Brain microvascular endothelial cell (primary cell): ENCODE measurements at regions not wholly inside any gene's neighbourhood (a gene's known extent, or its start where the extent isn't known, plus 50 kb on each side); places are given as distances from the start of the nearest gene placed in this dataset.
"Not testable (repeated sequence)": the region's sequence is repeated elsewhere in the genome, so short reads cannot be mapped to it uniquely, and the experiment has no call there.

Source experiments
- DNase-seq: peaks from one replicate; pipeline ENCODE4 v3.0.0-alpha.2; 2020
- H3K27ac ChIP-seq: fragments of 250-450 bp; sonication (Bioruptor Pico); 2 replicates; pipeline ENCODE4 v1.5.1; 2020; ENCODE audit warnings: mild to moderate bottlenecking, moderate library complexity
- H3K27me3 ChIP-seq: fragments of 250-450 bp; sonication (Bioruptor Pico); replicated peaks from 2 replicates; pipeline ENCODE4 v1.5.1; 2020; ENCODE audit warnings: mild to moderate bottlenecking
- H3K36me3 ChIP-seq: fragments of 250-450 bp; sonication (Bioruptor Pico); replicated peaks from 2 replicates; pipeline ENCODE4 v1.5.1; 2020; ENCODE audit warnings: mild to moderate bottlenecking
- H3K4me3 ChIP-seq: 2 replicates; pipeline ENCODE4 v1.5.1; 2011; ENCODE audit warnings: low read depth, mild to moderate bottlenecking, control low read depth, low read length, moderate library complexity
- in situ Hi-C: cut with HindIII; loops from 2 replicates; pipeline ENCODE4 v1.10.0; 2017; ENCODE audit warnings: low sequenced_read_pairs, low pct_ligation_motif_present
- TF ChIP-seq, protein P1 (sequence below): IDR thresholded peaks from 2 replicates; pipeline ENCODE4 v1.5.1; 2011; ENCODE audit warnings: low read depth, mild to moderate bottlenecking, moderate library complexity, low read length, control low read depth, inconsistent platforms; ENCODE audit errors: missing control alignments

DNA sequence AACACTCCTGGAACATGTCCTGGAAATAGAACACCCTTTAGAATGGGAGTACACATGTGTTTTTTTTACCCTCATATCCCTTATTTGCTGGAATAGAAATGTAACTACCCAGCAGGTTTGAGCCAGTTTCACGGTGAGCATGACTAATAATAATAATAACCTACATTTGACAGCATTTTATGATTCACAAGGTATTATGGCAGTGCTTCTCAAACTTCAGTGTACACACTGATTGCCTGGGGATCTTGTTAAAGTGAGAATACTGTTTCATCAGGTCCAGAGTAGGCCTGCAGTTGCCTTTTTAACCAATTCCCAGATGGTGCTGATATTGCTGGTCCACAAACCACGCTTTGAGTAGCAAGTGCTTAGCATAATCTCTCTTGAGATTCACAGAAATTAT is 63.9 kb downstream of the NFKBIZ start:
- Histone ChIP-seq H3K4me3 (no peak overlapping the region), H3K27ac (no peak overlapping the region), H3K36me3 (no peaks in the 10 kb centered on the region), H3K27me3 (no peaks in the 10 kb centered on the region)
- DNase-seq = peak; percentile 39
- in situ Hi-C loops = no loop called here
- TF ChIP-seq, protein P1, sequence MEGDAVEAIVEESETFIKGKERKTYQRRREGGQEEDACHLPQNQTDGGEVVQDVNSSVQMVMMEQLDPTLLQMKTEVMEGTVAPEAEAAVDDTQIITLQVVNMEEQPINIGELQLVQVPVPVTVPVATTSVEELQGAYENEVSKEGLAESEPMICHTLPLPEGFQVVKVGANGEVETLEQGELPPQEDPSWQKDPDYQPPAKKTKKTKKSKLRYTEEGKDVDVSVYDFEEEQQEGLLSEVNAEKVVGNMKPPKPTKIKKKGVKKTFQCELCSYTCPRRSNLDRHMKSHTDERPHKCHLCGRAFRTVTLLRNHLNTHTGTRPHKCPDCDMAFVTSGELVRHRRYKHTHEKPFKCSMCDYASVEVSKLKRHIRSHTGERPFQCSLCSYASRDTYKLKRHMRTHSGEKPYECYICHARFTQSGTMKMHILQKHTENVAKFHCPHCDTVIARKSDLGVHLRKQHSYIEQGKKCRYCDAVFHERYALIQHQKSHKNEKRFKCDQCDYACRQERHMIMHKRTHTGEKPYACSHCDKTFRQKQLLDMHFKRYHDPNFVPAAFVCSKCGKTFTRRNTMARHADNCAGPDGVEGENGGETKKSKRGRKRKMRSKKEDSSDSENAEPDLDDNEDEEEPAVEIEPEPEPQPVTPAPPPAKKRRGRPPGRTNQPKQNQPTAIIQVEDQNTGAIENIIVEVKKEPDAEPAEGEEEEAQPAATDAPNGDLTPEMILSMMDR = no peak

DNA sequence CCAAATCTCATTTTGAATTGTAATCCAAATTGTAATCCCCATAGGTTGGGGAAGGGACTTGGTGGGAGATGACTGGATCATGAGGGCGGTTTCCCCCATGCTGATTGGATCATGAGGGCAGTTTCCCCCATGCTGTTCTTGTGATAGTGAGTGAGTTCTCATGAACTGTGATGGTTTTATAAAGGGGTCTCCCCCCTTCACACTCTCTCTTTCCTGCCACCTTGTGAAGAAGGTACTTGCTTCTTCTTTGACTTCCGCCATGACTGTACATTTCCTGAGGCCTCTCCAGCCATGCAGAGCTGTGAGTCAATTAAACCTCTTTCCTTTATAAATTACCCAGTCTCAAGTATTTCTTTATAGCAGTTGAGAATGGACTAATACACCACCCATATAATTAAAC is 68.4 kb downstream of the NFKBIZ start:
- H3K27me3 ChIP-seq, H3K27ac ChIP-seq, DNase-seq, in situ Hi-C loops, H3K4me3 ChIP-seq, H3K36me3 ChIP-seq: not testable (repeated sequence)

DNA sequence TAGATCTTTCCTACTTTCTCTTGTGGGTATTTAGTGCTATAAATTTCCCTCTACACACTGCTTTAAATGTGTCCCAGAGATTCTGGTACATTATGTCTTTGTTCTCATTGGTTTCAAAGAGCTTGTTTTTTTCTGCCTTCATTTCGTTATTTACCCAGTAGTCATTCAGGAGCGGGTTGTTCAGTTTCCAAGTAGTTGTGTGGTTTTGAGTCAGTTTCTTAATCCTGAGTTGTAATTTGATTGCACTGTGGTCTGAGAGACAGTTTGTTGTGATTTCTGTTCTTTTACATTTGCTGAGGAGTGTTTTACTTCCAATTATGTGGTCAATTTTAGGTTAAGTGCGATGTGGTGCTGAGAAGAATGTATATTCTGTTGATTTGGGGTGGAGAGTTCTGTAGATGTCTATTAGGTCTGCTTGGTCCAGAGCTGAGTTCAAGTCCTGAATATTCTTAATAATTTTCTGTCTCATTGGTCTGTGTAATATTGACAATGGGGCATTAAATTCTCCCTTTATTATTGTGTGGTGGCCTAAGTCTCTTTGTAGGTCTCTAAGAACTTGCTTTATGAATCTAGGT is 72.9 kb downstream of the NFKBIZ start:
- in situ Hi-C loops, DNase-seq, H3K36me3 ChIP-seq, H3K27ac ChIP-seq, H3K27me3 ChIP-seq, H3K4me3 ChIP-seq: not testable (repeated sequence)

DNA sequence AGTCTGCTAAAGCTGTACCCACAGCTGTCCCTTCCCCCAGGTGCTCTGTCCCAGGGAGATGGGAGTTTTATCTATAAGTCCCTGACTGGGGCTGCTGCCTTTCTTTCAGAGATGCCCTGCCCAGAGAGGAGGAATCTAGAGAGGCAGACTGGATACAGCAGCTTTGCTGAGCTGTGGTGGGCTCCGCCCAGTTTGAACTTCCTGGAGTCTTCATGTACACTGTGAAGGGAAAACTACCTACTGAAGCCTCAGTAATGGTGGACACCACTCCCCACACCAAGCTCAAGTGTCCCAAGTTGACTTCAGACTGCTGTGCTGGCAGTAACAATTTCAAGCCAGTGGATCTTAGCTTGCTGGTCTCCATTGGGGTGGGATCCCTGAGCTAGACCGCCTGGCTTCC is 75.3 kb downstream of the NFKBIZ start:
- H3K4me3 ChIP-seq, H3K27me3 ChIP-seq, DNase-seq, H3K36me3 ChIP-seq, in situ Hi-C loops, H3K27ac ChIP-seq: not testable (repeated sequence)

DNA sequence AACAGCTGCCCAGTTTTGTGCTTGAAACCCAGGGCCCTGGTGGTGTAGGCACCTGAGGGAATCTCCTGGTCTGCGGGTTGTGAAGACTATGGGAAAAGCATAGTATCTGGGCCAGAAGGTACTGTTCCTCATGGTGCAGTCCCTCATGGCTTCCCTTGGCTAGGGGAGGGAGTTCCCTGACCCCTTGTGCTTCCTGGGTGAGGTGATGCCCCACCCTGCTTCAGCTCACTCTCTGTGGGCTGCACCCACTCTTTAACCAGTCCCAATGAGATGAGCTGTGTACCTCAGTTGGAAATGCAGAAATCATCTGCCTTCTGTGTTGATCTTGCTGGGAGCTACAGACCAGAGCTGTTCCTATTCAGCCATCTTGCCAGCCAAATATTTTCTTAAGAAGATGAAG is 75.8 kb downstream of the NFKBIZ start:
- H3K27ac ChIP-seq, DNase-seq, H3K36me3 ChIP-seq, H3K27me3 ChIP-seq, in situ Hi-C loops, H3K4me3 ChIP-seq: not testable (repeated sequence)

DNA sequence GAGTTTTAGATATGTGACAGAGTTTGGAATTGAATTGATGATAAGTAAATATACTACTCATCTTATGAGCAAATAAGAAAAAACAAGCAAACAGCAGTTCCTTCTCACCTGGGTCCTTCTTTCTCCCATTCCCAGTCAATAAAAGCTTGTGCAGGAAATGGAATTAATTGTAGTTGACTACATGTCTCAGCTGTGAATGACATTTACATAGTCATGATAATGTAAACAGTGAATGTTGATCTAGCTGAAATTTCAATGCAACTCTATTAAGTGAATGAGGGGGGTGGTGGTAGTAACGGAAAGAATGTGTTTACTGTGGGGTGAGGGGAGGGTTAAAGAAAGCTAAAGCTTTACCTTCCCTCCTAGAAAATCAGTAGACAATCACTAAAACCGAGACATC is 76.2 kb downstream of the NFKBIZ start:
- Histone ChIP-seq H3K27ac (no peak overlapping the region), H3K36me3 (no peaks in the 10 kb centered on the region), H3K27me3 (no peaks in the 10 kb centered on the region), H3K4me3 (no peak overlapping the region)
- in situ Hi-C loops = no loop called here
- DNase-seq = no peak
- TF ChIP-seq, protein P1 = no peak

DNA sequence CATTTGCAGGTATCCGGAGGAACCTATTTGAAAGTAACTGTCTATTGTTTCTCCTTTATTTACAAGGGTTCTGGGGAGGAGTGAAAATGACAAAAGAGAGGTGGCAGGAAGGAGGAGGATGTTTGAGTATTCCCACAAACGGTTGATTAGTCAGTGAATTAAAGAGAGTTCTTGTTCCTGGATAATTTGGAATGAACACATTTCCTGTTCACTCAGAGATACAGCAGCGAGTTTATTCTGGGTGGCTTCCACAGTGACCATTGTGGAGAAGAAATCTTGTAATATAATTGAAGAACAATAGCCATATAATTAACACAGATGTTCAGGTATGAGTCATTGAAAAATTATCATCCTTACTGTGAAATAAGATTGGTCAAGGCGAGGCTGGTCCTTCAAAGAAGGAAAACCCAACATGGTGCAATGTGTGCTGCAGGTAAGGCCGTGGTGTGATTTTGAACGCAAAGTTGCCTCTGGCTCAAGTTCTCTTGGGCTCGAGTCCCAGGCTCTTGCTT is 77.3 kb downstream of the NFKBIZ start:
- H3K27ac ChIP-seq = peak overlapping the region; percentile 18
- H3K4me3 ChIP-seq = no peak overlapping the region
- in situ Hi-C loops = no loop called here
- TF ChIP-seq, protein P1 = no peak
- no peaks in the 10 kb centered on the region for H3K27me3 ChIP-seq
- DNase-seq = no peak
- no peaks in the 10 kb centered on the region for H3K36me3 ChIP-seq

DNA sequence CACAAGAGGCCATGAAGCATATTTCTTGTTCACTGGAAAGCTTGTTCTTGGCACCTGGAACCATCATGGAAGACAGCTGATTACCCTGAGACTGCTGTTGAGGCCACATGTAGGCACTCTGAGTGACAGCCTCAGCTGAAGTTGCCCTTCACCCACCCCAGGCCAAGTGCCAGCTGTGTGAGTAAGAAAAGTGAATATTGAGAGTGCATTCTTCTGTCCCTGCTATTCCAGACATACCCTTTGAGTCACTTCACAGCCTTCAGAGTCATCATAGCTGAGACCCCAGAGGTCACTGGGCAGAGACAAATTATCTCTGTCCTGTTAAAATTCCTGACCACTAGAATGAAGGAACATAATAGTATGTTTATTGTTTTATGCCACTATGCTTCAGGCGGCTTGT is 79.6 kb downstream of the NFKBIZ start:
- DNase-seq = peak; percentile 78
- in situ Hi-C loops = no loop called here
- no peak overlapping the region for H3K4me3 ChIP-seq
- no peaks in the 10 kb centered on the region for H3K27me3 ChIP-seq
- H3K27ac ChIP-seq = no peak overlapping the region
- TF ChIP-seq, protein P1 = no peak
- no peaks in the 10 kb centered on the region for H3K36me3 ChIP-seq
